HepG2 (cell line): ENCODE measurements at regions not wholly inside any gene's neighbourhood (a gene's known extent, or its start where the extent isn't known, plus 50 kb on each side); places are given as distances from the start of the nearest gene placed in this dataset.
"Not testable (repeated sequence)": the region's sequence is repeated elsewhere in the genome, so short reads cannot be mapped to it uniquely, and the experiment has no call there.

Experiments used
- EZH2 ChIP-seq: conservative IDR thresholded peaks from 2 replicates; pipeline ENCODE4 v1.6.1; 2012; ENCODE audit warnings: mild to moderate bottlenecking, low read depth, low read length, moderate library complexity
- PCBP2 ChIP-seq: fragments of 200-400 bp; formaldehyde crosslinking; optimal IDR thresholded peaks from 2 replicates; pipeline ENCODE3; 2018; ENCODE audit warnings: low read length, low read depth; ENCODE audit not compliant: poor library complexity, severe bottlenecking
- POLR2AphosphoS2 ChIP-seq: IDR thresholded peaks from 2 replicates; pipeline ENCODE4 v1.6.1; 2011; ENCODE audit warnings: low read depth, low read length, improper control_type of control experiment
- TF ChIP-seq, protein P1 (sequence below): sonication (generic); formaldehyde crosslinking; IDR thresholded peaks from 2 replicates; pipeline ENCODE4 v1.5.0; 2020; ENCODE audit warnings: mild to moderate bottlenecking, missing genetic modification reagents, moderate library complexity

DNA sequence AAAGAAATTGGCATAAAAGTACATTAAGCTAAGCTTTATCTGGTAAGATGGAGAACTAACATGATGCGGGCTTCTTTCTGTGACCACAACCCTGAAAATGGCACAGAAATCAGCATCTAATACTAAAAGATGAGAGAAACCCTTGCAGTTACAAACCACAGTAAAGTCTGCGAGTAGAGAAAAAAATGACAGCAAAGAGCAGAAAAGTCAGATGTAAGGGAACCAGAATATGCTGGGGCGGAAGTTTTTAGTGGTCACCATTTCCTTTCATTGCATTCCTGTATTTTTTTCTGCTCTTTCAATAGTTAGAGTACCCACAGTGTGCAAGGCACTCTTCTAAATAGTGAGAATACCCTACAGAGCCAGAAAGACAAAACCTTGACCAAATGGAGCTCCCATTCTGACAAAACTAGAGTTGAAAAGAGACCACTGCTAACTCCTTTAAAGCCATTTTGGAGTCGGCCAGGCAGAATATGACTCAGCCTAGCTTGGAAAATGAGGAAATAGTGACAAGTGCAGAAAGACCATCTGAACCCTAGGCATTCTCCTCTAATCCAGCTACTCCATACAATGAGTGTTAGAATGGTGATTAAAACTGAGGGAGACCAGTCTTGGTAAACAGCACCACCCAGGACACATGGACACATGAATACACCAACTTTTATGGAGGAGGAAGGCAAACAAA, 948.7 kb upstream of the FOXG1 start:
- not testable (repeated sequence) for TF ChIP-seq PCBP2, EZH2, POLR2AphosphoS2
- TF ChIP-seq, protein P1, sequence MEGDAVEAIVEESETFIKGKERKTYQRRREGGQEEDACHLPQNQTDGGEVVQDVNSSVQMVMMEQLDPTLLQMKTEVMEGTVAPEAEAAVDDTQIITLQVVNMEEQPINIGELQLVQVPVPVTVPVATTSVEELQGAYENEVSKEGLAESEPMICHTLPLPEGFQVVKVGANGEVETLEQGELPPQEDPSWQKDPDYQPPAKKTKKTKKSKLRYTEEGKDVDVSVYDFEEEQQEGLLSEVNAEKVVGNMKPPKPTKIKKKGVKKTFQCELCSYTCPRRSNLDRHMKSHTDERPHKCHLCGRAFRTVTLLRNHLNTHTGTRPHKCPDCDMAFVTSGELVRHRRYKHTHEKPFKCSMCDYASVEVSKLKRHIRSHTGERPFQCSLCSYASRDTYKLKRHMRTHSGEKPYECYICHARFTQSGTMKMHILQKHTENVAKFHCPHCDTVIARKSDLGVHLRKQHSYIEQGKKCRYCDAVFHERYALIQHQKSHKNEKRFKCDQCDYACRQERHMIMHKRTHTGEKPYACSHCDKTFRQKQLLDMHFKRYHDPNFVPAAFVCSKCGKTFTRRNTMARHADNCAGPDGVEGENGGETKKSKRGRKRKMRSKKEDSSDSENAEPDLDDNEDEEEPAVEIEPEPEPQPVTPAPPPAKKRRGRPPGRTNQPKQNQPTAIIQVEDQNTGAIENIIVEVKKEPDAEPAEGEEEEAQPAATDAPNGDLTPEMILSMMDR (CRISPR knock-in tag), result not testable (repeated sequence)
